ENCODE measurements at regions not wholly inside any gene's neighbourhood (a gene's known extent, or its start where the extent isn't known, plus 50 kb on each side); places are given as distances from the start of the nearest gene placed in this dataset.

DNA sequence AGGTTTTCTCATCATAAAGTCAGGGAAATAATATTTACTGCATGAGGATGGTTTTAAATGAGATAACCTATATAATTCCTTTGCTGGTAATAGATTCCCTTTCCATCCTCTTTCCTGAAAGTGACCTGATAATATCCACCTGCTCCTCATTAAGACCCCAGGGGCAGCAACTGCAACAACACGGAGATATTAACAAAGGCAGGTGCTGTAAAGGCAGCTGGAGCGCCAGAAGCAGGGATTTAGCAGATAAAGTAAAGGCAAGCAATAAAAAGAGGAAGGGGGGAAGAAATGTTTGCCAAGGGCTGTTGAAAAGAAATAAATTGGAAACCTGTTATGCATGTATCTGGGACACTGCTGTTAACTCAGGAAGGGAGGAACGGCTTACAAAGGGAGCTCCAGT, 472.6 kb upstream of the KLHL29 start:
- TF ChIP-seq EZH2 (IDR thresholded peaks at IDR 0.05) (no peak), POLR2AphosphoS5 (IDR thresholded peaks at IDR 0.05; ENCODE audit: borderline replicate concordance, low read depth, low read length) (no peak)

All from SK-N-MC (cell line).